ENCODE measurements at regions not wholly inside any gene's neighbourhood (a gene's known extent, or its start where the extent isn't known, plus 50 kb on each side); places are given as distances from the start of the nearest gene placed in this dataset.

DNA sequence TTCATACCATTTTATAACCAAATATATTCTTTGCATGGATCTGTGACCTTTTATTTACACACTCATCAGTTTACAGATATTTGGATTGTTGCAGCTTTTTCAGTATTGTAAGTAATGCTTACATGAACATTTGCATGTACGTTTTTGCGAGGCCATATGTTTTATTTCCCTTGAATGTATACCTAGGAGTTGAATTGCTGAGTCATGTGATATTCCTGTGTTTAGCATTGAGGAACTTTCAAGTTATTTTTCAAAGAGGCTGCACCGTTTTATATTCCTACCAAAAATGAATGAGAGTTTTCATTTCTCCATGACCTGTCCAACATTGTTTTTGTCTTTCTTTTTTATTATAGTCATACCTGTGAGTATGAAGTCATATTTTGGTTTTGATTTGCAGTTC lies 392.1 kb downstream of the CNTNAP4 start:
- H3K4me3 ChIP-seq (ENCODE audit: insufficient read depth, low read depth, low read length): no peak overlapping the region
- Mint-ChIP-seq H3K27ac (ENCODE audit: unreplicated experiment) (no peak overlapping the region), H3K9me3 (ENCODE audit: unreplicated experiment) (no peaks in the 10 kb centered on the region), H3K4me1 (ENCODE audit: low read depth, unreplicated experiment) (no peaks in the 10 kb centered on the region), H3K4me3 (ENCODE audit: unreplicated experiment) (no peak overlapping the region), H3K36me3 (ENCODE audit: low read depth, unreplicated experiment) (no peaks in the 10 kb centered on the region), H3K27me3 (ENCODE audit: low read depth, unreplicated experiment) (no peaks in the 10 kb centered on the region)
- FAIRE-seq (no peak), DNase-seq (ENCODE audit: low read depth) (no peak)
- no peak overlapping the region for H3K27ac ChIP-seq (ENCODE audit: low read depth, low read length)
- no peaks in the 10 kb centered on the region for H3K4me1 ChIP-seq (ENCODE audit: insufficient read depth, low read length)
- H4K20me1 ChIP-seq (ENCODE audit: insufficient read depth, low read length): no peaks in the 10 kb centered on the region
- no peaks in the 10 kb centered on the region for H3K27me3 ChIP-seq (ENCODE audit: insufficient read depth, low read length)
- H3K9ac ChIP-seq (ENCODE audit: low read length): no peak overlapping the region
- H3K9me3 ChIP-seq (ENCODE audit: insufficient read depth, low read depth, low read length): no peaks in the 10 kb centered on the region
- H3K4me2 ChIP-seq (ENCODE audit: low read length): no peak overlapping the region
- H3K36me3 ChIP-seq (ENCODE audit: insufficient read depth, low read length): no peaks in the 10 kb centered on the region
- no peaks in the 10 kb centered on the region for H3K79me2 ChIP-seq (ENCODE audit: insufficient read depth, low read length)
- H2AFZ ChIP-seq (ENCODE audit: low read depth, low read length): no peak overlapping the region
- no peak for TF ChIP-seq EZH2 (IDR thresholded peaks at IDR 0.05; ENCODE audit: insufficient read depth, low read length)
- TF ChIP-seq, protein P1, sequence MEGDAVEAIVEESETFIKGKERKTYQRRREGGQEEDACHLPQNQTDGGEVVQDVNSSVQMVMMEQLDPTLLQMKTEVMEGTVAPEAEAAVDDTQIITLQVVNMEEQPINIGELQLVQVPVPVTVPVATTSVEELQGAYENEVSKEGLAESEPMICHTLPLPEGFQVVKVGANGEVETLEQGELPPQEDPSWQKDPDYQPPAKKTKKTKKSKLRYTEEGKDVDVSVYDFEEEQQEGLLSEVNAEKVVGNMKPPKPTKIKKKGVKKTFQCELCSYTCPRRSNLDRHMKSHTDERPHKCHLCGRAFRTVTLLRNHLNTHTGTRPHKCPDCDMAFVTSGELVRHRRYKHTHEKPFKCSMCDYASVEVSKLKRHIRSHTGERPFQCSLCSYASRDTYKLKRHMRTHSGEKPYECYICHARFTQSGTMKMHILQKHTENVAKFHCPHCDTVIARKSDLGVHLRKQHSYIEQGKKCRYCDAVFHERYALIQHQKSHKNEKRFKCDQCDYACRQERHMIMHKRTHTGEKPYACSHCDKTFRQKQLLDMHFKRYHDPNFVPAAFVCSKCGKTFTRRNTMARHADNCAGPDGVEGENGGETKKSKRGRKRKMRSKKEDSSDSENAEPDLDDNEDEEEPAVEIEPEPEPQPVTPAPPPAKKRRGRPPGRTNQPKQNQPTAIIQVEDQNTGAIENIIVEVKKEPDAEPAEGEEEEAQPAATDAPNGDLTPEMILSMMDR (IDR thresholded peaks at IDR 0.05; ENCODE audit: insufficient read depth, low read depth, low read length): no peak

DNA sequence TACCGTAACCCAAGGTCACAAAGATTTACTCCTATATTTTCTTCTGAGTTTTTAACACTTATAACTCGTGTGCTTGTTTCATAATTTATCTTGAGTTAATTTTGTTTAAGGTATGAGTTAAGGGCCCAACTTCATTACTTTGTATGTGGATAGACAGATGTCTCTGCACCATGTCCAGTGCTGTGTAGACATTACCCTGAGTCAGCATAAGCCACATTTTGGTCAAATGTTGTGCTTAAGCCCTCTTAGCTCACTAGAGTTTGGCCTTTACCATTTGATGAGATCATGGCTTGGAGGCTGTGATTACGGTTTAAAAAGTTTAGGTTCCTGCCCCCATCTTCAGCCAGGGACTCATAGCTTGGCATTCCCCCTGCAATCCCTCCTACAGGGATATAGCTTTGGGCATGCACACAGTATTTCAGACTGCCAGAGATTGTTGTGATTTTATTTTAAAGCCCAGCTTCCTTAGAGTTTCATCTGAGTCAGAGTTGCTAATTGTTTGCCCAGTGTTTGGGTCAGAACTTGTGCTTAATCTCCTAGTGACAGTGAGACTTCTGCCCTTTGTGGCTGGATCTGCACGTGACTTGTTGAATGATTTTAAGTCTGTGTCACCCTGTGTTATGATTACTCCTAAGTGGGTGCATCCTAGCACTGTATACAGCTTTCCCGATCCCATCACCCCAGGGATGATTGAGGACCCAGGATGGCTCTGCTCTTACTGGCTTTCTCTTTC lies 393.1 kb downstream of the CNTNAP4 start:
- no peaks in the 10 kb centered on the region for H3K9me3 Mint-ChIP-seq (ENCODE audit: unreplicated experiment)

More for the DNA sequence above, 393.1 kb downstream of the CNTNAP4 start:
- no peaks in the 10 kb centered on the region for H3K36me3 ChIP-seq (ENCODE audit: insufficient read depth, low read length)
- H2AFZ ChIP-seq (ENCODE audit: low read depth, low read length): no peak overlapping the region
- H3K27ac ChIP-seq (ENCODE audit: low read depth, low read length): no peak overlapping the region
- Mint-ChIP-seq H3K4me3 (ENCODE audit: unreplicated experiment) (no peak overlapping the region), H3K36me3 (ENCODE audit: low read depth, unreplicated experiment) (no peaks in the 10 kb centered on the region), H3K4me1 (ENCODE audit: low read depth, unreplicated experiment) (no peaks in the 10 kb centered on the region), H3K27me3 (ENCODE audit: low read depth, unreplicated experiment) (no peaks in the 10 kb centered on the region), H3K27ac (ENCODE audit: unreplicated experiment) (no peak overlapping the region)
- no peak for TF ChIP-seq EZH2 (IDR thresholded peaks at IDR 0.05; ENCODE audit: insufficient read depth, low read length)
- TF ChIP-seq, protein P1 (IDR thresholded peaks at IDR 0.05; ENCODE audit: insufficient read depth, low read depth, low read length): no peak
- H3K79me2 ChIP-seq (ENCODE audit: insufficient read depth, low read length): no peaks in the 10 kb centered on the region
- FAIRE-seq: no peak
- no peak for DNase-seq (ENCODE audit: low read depth)
- no peaks in the 10 kb centered on the region for H3K9me3 ChIP-seq (ENCODE audit: insufficient read depth, low read depth, low read length)
- H3K9ac ChIP-seq (ENCODE audit: low read length): no peak overlapping the region
- H4K20me1 ChIP-seq (ENCODE audit: insufficient read depth, low read length): no peaks in the 10 kb centered on the region
- no peaks in the 10 kb centered on the region for H3K27me3 ChIP-seq (ENCODE audit: insufficient read depth, low read length)
- H3K4me1 ChIP-seq (ENCODE audit: insufficient read depth, low read length): no peaks in the 10 kb centered on the region
- no peak overlapping the region for H3K4me3 ChIP-seq (ENCODE audit: insufficient read depth, low read depth, low read length)
- no peak overlapping the region for H3K4me2 ChIP-seq (ENCODE audit: low read length)

Data from astrocyte (in vitro differentiated cells and primary cell).